GM23338 (cell line): ENCODE measurements at regions not wholly inside any gene's neighbourhood (a gene's known extent, or its start where the extent isn't known, plus 50 kb on each side); places are given as distances from the start of the nearest gene placed in this dataset.

Experiments
- ATAC-seq: fragments of 200-7000 bp; cut with Tn5 transposase; 3 replicates; pipeline ENCODE4 v1.9.1; 2020
- DNase-seq: peaks from one replicate; pipeline ENCODE4 v3.0.0-alpha.2; 2015; ENCODE audit warnings: low spot score
- H2AFZ ChIP-seq: fragments of 200-600 bp; sonication (generic); 2 replicates; pipeline ENCODE4 v1.8.0; 2016; ENCODE audit warnings: antibody characterized with exemption, mild to moderate bottlenecking, moderate library complexity
- H3F3A ChIP-seq: fragments of 200-600 bp; sonication (generic); replicated peaks from 2 replicates; pipeline ENCODE4 v1.8.0; 2017; ENCODE audit warnings: antibody characterized with exemption, mixed run types, low read depth
- H3K27ac ChIP-seq: fragments of 200-600 bp; sonication (generic); 2 replicates; pipeline ENCODE4 v1.6.1; 2016; ENCODE audit warnings: low read depth
- H3K27me3 ChIP-seq: fragments of 200-600 bp; sonication (generic); 2 replicates; pipeline ENCODE4 v1.8.0; 2016; ENCODE audit warnings: mild to moderate bottlenecking, mixed run types, moderate library complexity; ENCODE audit not compliant: insufficient read depth
- H3K36me3 ChIP-seq: fragments of 200-600 bp; sonication (generic); 2 replicates; pipeline ENCODE4 v1.8.0; 2016; ENCODE audit warnings: mild to moderate bottlenecking; ENCODE audit not compliant: insufficient read depth
- H3K4me1 ChIP-seq: fragments of 200-600 bp; sonication (generic); 2 replicates; pipeline ENCODE4 v1.8.0; 2016; ENCODE audit warnings: mild to moderate bottlenecking, moderate library complexity; ENCODE audit not compliant: insufficient read depth
- H3K4me2 ChIP-seq: fragments of 200-600 bp; sonication (generic); 2 replicates; pipeline ENCODE4 v1.7.1; 2017; ENCODE audit warnings: mixed run types
- H3K4me3 ChIP-seq: fragments of 200-600 bp; sonication (generic); 2 replicates; pipeline ENCODE4 v1.6.1; 2016; ENCODE audit warnings: mixed run types
- H3K79me2 ChIP-seq: fragments of 200-600 bp; sonication (generic); replicated peaks from 2 replicates; pipeline ENCODE4 v1.8.0; 2017; ENCODE audit warnings: mild to moderate bottlenecking; ENCODE audit not compliant: insufficient read depth
- H3K9me2 ChIP-seq: fragments of 200-600 bp; sonication (generic); 2 replicates; pipeline ENCODE4 v1.8.0; 2017; ENCODE audit not compliant: insufficient read depth
- H4K20me1 ChIP-seq: fragments of 200-600 bp; sonication (generic); replicated peaks from 2 replicates; pipeline ENCODE4 v1.8.0; 2017; ENCODE audit warnings: mild to moderate bottlenecking; ENCODE audit not compliant: insufficient read depth
- H3K27ac Mint-ChIP-seq: 2 replicates; pipeline ENCODE4 v1.8.0; 2020; ENCODE audit warnings: inconsistent platforms, mild to moderate bottlenecking, moderate library complexity, mixed read lengths
- H3K27me3 Mint-ChIP-seq: 3 replicates; pipeline ENCODE4 v1.8.0; 2022; ENCODE audit warnings: low read depth, mild to moderate bottlenecking, moderate library complexity, mixed read lengths, inconsistent platforms; ENCODE audit not compliant: insufficient read depth, poor library complexity
- H3K36me3 Mint-ChIP-seq: 3 replicates; pipeline ENCODE4 v1.8.0; 2021; ENCODE audit warnings: low read depth, mild to moderate bottlenecking, inconsistent platforms, moderate library complexity, mixed read lengths
- H3K4me1 Mint-ChIP-seq: 3 replicates; pipeline ENCODE4 v1.8.0; 2020; ENCODE audit warnings: mild to moderate bottlenecking, inconsistent platforms, mixed read lengths
- H3K4me3 Mint-ChIP-seq: 3 replicates; pipeline ENCODE4 v1.8.0; 2021; ENCODE audit warnings: moderate library complexity, mild to moderate bottlenecking, inconsistent platforms, mixed read lengths
- H3K9me3 Mint-ChIP-seq: 3 replicates; pipeline ENCODE4 v1.8.0; 2020; ENCODE audit warnings: moderate library complexity, mild to moderate bottlenecking, inconsistent platforms, mixed read lengths
- EZH2 ChIP-seq: fragments of 200-600 bp; sonication (generic); IDR thresholded peaks from one replicate; pipeline ENCODE4 v1.8.0; 2017; ENCODE audit warnings: antibody characterized with exemption, mild to moderate bottlenecking, low read depth; ENCODE audit not compliant: unreplicated experiment
- JUNB ChIP-seq: IDR thresholded peaks from one replicate; pipeline ENCODE4 v1.6.1; 2016; ENCODE audit warnings: antibody characterized with exemption; ENCODE audit not compliant: unreplicated experiment
- NANOG ChIP-seq: IDR thresholded peaks from 2 replicates; pipeline ENCODE4 v1.6.1; 2016; ENCODE audit warnings: antibody characterized with exemption, borderline replicate concordance
- POLR2AphosphoS5 ChIP-seq: IDR thresholded peaks from 2 replicates; pipeline ENCODE4 v1.6.1; 2016; ENCODE audit warnings: antibody characterized with exemption, low read depth
- STAT1 ChIP-seq: IDR thresholded peaks from one replicate; pipeline ENCODE4 v1.6.1; 2016; ENCODE audit warnings: antibody characterized with exemption; ENCODE audit not compliant: unreplicated experiment
- ZNF114 ChIP-seq: fragments of 250-450 bp; sonication (Bioruptor Pico); IDR thresholded peaks from 2 replicates; pipeline ENCODE4 v1.5.0; 2020; ENCODE audit warnings: mild to moderate bottlenecking, moderate library complexity
- ZNF462 ChIP-seq: fragments of 250-450 bp; sonication (Bioruptor Pico); IDR thresholded peaks from 2 replicates; pipeline ENCODE4 v1.5.0; 2020; ENCODE audit warnings: mild to moderate bottlenecking, moderate library complexity
- TF ChIP-seq, protein P1 (sequence below): IDR thresholded peaks from 2 replicates; pipeline ENCODE4 v1.6.1; 2016; ENCODE audit warnings: antibody characterized with exemption

DNA sequence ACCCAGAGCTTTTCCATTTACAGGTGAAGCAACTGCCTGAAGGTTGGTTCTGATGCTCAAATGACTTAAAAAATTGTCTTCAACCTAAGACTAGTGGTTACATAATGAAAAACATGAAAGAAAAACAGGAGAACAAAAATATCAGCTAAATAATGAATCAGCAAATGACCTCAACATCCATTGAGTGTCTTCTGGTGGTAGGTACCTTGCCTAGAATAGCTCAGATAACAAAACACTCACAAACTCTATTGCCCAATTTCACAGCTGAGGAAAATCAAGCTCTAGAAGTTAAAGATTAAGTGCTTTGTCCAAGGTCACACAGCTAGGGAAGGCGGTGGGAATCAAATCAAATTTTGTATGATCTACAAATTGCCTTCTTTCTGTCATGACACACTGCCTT lies 304.6 kb upstream of the CDH11 start (continued):
- no peak for TF ChIP-seq ZNF462

DNA sequence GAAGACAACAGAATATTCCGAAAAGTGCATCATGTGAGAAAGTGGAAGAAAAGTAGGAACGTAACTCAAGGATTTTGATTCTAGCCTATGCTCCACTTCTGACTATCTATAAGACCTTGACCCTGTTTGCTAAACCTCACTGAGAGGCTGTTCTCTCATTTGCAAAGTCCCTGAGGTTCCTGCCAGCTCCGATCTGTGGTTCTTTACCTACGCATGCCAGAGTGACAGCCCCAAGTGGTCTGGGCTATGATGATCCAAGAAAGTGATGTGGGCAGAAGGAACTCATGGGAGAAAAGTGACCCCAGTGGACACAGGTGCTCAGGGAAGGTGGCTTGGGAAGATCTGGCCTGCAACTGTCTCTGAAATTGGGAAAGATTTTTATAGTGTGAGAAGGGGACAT lies 301.1 kb upstream of the CDH11 start:
- H3K4me2 ChIP-seq: no peak overlapping the region
- H3K79me2 ChIP-seq: no peaks in the 10 kb centered on the region
- H3K36me3 ChIP-seq: no peaks in the 10 kb centered on the region
- Mint-ChIP-seq H3K4me3 (no peak overlapping the region), H3K4me1 (no peaks in the 10 kb centered on the region), H3K9me3 (no peaks in the 10 kb centered on the region), H3K27ac (no peak overlapping the region), H3K36me3 (no peaks in the 10 kb centered on the region), H3K27me3 (no peaks in the 10 kb centered on the region)
- 0 out of 2 replicates have a peak, but pooled peaks cover 9% of the 10 kb centered on the region for H3K9me2 ChIP-seq
- H3K4me3 ChIP-seq: no peak overlapping the region
- DNase-seq (no peak), ATAC-seq (no peak)
- H2AFZ ChIP-seq: no peak overlapping the region
- H4K20me1 ChIP-seq: no peaks in the 10 kb centered on the region
- no peaks in the 10 kb centered on the region for H3F3A ChIP-seq
- no peaks in the 10 kb centered on the region for H3K27me3 ChIP-seq
- H3K4me1 ChIP-seq: no peaks in the 10 kb centered on the region
- H3K27ac ChIP-seq: no peak overlapping the region
- TF ChIP-seq NANOG (no peak), JUNB (no peak), EZH2 (no peak), POLR2AphosphoS5 (no peak), ZNF114 (CRISPR knock-in tag) (no peak), STAT1 (no peak), ZNF462 (no peak)
- TF ChIP-seq, protein P1, sequence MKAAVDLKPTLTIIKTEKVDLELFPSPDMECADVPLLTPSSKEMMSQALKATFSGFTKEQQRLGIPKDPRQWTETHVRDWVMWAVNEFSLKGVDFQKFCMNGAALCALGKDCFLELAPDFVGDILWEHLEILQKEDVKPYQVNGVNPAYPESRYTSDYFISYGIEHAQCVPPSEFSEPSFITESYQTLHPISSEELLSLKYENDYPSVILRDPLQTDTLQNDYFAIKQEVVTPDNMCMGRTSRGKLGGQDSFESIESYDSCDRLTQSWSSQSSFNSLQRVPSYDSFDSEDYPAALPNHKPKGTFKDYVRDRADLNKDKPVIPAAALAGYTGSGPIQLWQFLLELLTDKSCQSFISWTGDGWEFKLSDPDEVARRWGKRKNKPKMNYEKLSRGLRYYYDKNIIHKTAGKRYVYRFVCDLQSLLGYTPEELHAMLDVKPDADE: no peak
